ENCODE measurements at regions not wholly inside any gene's neighbourhood (a gene's known extent, or its start where the extent isn't known, plus 50 kb on each side); places are given as distances from the start of the nearest gene placed in this dataset.

- TF ChIP-seq TCF12 (IDR thresholded peaks at IDR 0.05; ENCODE audit: low read depth, low read length): no peak
- TF ChIP-seq YY1 (IDR thresholded peaks at IDR 0.05; ENCODE audit: low read depth, low read length): no peak
- no peak for TF ChIP-seq RBBP5 (IDR thresholded peaks at IDR 0.05; ENCODE audit: borderline replicate concordance, low read depth, low read length)
- no peak for TF ChIP-seq EP300 (IDR thresholded peaks at IDR 0.05; ENCODE audit: borderline replicate concordance in 1 of 2, low read depth in 2 of 2, low read length in 2 of 2)
- no peak for TF ChIP-seq NRF1 (IDR thresholded peaks at IDR 0.05; ENCODE audit: low read depth, low read length)
- no peak for TF ChIP-seq PHF8 (conservative IDR thresholded peaks at IDR 0.05; ENCODE audit: low read depth, low read length)
- no peak for TF ChIP-seq ATF3 (IDR thresholded peaks at IDR 0.05; ENCODE audit: insufficient read depth, low read depth, low read length)
- TF ChIP-seq CTCF (IDR thresholded peaks at IDR 0.05; ENCODE audit: control extremely low read depth in 1 of 3, insufficient read depth in 1 of 3, low read depth in 1 of 3, low read length in 3 of 3): no peak
Measured at GRCh38 chr15:93361703-93362102, 272.7 kb upstream of the RGMA start.

Data from H1 (cell line).